ENCODE measurements at regions not wholly inside any gene's neighbourhood (a gene's known extent, or its start where the extent isn't known, plus 50 kb on each side); places are given as distances from the start of the nearest gene placed in this dataset.
"Not testable (repeated sequence)": the region's sequence is repeated elsewhere in the genome, so short reads cannot be mapped to it uniquely, and the experiment has no call there.

DNA sequence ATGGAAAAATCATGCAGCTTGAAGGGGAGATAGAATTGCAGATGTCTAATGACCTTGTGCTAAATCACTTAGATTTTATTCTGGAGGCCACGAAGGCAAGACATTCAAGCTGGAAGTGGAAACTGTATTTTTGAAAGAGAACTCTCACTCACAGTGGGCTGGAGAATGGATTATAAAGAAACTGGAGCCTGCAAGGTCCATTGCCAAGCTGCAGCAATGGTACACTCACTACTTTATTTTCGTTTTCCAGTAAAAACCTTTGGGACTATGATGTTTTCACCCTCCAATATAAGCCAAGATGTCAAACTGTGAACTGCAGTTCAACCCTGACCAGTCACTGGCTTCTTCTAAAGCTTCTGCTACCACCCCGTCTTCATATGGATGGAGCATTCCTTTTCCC, 62.0 kb downstream of the SKIDA1 start:
- Histone ChIP-seq H3K4me3 (ENCODE audit: low read depth in 1 of 3, low read length in 3 of 3) (no peak overlapping the region), H3K27me3 (ENCODE audit: control insufficient read depth in 3 of 3, insufficient read depth in 3 of 3, low read length in 3 of 3) (no peaks in the 10 kb centered on the region), H3K36me3 (ENCODE audit: control insufficient read depth in 3 of 3, insufficient read depth in 2 of 3, low read depth in 1 of 3, low read length in 3 of 3) (no peaks in the 10 kb centered on the region), H3K4me1 (ENCODE audit: control insufficient read depth in 3 of 3, insufficient read depth in 2 of 3, low read depth in 1 of 3, low read length in 2 of 3) (no peaks in the 10 kb centered on the region), H3K9me3 (ENCODE audit: control insufficient read depth in 2 of 2, insufficient read depth in 1 of 2, low read depth in 1 of 2, low read length in 1 of 2) (no peaks in the 10 kb centered on the region), H3K27ac (ENCODE audit: low read depth in 1 of 3, low read length in 2 of 3) (no peak overlapping the region)
- WGBS, 3 donors, result 48 to 74% (median 63%) methylated on average over 3 of the region's 3 CpGs
- no peak for DNase-seq
- FAIRE-seq, result no peak

DNA sequence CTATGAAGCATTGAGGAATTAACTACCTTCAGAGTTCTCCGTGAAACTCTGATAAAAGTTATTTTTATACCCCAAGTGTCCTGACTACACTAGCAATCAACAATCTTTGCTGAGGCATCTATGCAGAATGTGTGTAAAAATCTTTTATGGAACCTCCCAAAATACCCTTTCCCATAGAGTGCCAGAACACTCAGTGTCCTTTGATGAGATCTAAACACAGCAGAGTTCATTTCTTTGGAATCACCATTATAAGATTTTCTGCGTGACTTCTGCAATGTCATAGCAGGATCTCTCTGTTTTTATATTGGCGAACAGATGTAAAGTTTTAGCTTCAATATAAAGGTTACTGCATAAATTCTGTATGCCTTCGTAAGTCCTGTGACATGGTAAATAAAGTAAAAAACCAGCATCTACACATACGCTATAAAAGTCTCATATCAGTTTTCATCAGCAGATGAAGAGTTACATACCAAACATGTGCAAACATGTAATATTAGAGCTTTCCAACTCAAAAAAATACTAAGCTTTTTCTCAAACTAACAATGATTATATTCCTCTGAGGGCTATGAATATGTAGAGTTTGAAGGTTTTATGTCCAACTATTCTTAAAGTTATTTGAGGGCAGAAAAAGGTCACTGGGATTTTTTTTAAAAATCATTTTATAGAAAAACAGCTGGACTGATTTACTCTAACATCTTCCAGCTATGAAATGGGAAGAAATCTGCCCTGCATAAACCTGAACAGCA, 67.2 kb downstream of the SKIDA1 start:
- Histone ChIP-seq H3K36me3 (ENCODE audit: control insufficient read depth in 3 of 3, insufficient read depth in 2 of 3, low read depth in 1 of 3, low read length in 3 of 3) (no peaks in the 10 kb centered on the region), H3K27me3 (ENCODE audit: control insufficient read depth in 3 of 3, insufficient read depth in 3 of 3, low read length in 3 of 3) (peaks cover 0 to 1% (median 0%) of the 10 kb centered on the region in 3 donors), H3K27ac (ENCODE audit: low read depth in 1 of 3, low read length in 2 of 3) (no peak overlapping the region), H3K4me3 (ENCODE audit: low read depth in 1 of 3, low read length in 3 of 3) (no peak overlapping the region), H3K4me1 (ENCODE audit: control insufficient read depth in 3 of 3, insufficient read depth in 2 of 3, low read depth in 1 of 3, low read length in 2 of 3) (no peaks in the 10 kb centered on the region), H3K9me3 (ENCODE audit: control insufficient read depth in 2 of 2, insufficient read depth in 1 of 2, low read depth in 1 of 2, low read length in 1 of 2) (no peaks in the 10 kb centered on the region)
- WGBS, 3 donors, result 66 to 77% (median 71%) methylated on average over 5 of the region's 5 CpGs
- FAIRE-seq (no peak), DNase-seq (no peak)

DNA sequence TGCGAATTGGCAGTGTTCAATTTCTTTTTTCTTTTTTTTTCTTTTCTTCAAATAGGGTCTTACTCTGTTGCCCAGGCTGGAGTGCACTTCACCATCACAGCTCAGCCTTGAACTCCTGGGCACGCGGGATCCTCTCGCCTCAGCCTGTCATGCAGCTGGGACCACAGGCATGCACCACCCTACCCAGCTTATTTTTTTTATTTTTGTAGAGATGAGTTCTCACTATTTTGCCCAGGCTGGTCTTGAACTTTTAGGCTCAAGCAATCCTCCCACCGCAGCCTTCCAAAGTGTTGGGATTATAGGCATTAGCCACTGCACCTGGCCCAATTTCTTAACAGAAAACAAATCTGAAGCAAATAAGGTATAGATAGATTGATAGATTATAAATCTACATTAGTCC, 69.3 kb downstream of the SKIDA1 start:
- Histone ChIP-seq H3K9me3 (ENCODE audit: control insufficient read depth in 2 of 2, insufficient read depth in 1 of 2, low read depth in 1 of 2, low read length in 1 of 2) (no peaks in the 10 kb centered on the region), H3K4me3 (ENCODE audit: low read depth in 1 of 3, low read length in 3 of 3) (no peak overlapping the region), H3K4me1 (ENCODE audit: control insufficient read depth in 3 of 3, insufficient read depth in 2 of 3, low read depth in 1 of 3, low read length in 2 of 3) (no peaks in the 10 kb centered on the region), H3K27ac (ENCODE audit: low read depth in 1 of 3, low read length in 2 of 3) (no peak overlapping the region), H3K36me3 (ENCODE audit: control insufficient read depth in 3 of 3, insufficient read depth in 2 of 3, low read depth in 1 of 3, low read length in 3 of 3) (no peaks in the 10 kb centered on the region), H3K27me3 (ENCODE audit: control insufficient read depth in 3 of 3, insufficient read depth in 3 of 3, low read length in 3 of 3) (peaks cover 0 to 1% (median 0%) of the 10 kb centered on the region in 3 donors)
- DNase-seq, result no peak
- FAIRE-seq, result no peak
- 93 to 98% (median 94%) methylated on average over 5 of the region's 5 CpGs for WGBS, 3 donors

GRCh38 chr10:21452203-21452602, 73.3 kb downstream of the SKIDA1 start:
- no peak overlapping the region for H3K4me3 ChIP-seq (ENCODE audit: low read depth in 1 of 3, low read length in 3 of 3)
- no peak for FAIRE-seq
- 87 to 91% (median 88%) methylated on average over 3 of the region's 3 CpGs for WGBS, 3 donors
- no peaks in the 10 kb centered on the region for H3K4me1 ChIP-seq (ENCODE audit: control insufficient read depth in 3 of 3, insufficient read depth in 2 of 3, low read depth in 1 of 3, low read length in 2 of 3)
- no peak overlapping the region for H3K27ac ChIP-seq (ENCODE audit: low read depth in 1 of 3, low read length in 2 of 3)
- no peak for DNase-seq
- peaks cover 0 to 5% of the 10 kb centered on the region in 2 donors for H3K9me3 ChIP-seq (ENCODE audit: control insufficient read depth in 2 of 2, insufficient read depth in 1 of 2, low read depth in 1 of 2, low read length in 1 of 2)
- H3K36me3 ChIP-seq (ENCODE audit: control insufficient read depth in 3 of 3, insufficient read depth in 2 of 3, low read depth in 1 of 3, low read length in 3 of 3), result no peaks in the 10 kb centered on the region
- H3K27me3 ChIP-seq (ENCODE audit: control insufficient read depth in 3 of 3, insufficient read depth in 3 of 3, low read length in 3 of 3), result peaks cover 0 to 1% (median 0%) of the 10 kb centered on the region in 3 donors

DNA sequence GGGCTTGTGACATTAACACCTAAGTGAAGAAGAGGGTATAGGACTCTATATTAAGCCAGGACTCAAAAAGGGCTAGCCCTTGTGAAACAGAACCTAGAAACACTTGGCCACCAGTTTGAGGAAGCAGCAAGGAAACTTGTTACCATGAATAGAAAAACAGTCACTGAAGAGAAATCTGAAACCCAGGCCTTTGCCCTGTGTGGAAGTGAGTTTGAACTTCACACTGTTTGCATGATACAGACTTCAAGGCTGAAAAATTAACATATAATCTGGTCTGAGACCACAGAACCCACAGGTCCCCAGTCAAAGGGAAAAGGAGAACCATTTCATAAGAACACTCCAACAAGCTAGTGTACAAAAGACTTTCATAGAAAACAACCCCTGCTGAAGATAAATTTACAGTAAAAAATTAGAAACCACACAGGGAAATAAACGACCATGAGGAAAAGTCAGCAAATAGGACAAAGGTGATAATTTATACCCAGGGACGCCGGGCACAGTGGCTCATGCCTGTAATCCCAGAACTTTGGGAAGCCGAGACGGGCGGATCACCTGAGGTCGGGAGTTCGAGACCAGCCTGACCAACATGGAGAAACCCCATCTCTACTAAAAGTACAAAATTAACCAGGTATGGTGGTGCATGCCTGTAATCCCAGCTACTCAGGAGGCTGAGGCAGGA, 76.1 kb downstream of the SKIDA1 start:
- 87 to 91% (median 90%) methylated on average over 8 of the region's 8 CpGs for WGBS, 3 donors
- Histone ChIP-seq H3K27me3 (ENCODE audit: control insufficient read depth in 3 of 3, insufficient read depth in 3 of 3, low read length in 3 of 3) (no peaks in the 10 kb centered on the region), H3K9me3 (ENCODE audit: control insufficient read depth in 2 of 2, insufficient read depth in 1 of 2, low read depth in 1 of 2, low read length in 1 of 2) (peaks cover 0 to 5% of the 10 kb centered on the region in 2 donors), H3K4me3 (ENCODE audit: low read depth in 1 of 3, low read length in 3 of 3) (no peak overlapping the region), H3K4me1 (ENCODE audit: control insufficient read depth in 3 of 3, insufficient read depth in 2 of 3, low read depth in 1 of 3, low read length in 2 of 3) (no peaks in the 10 kb centered on the region), H3K36me3 (ENCODE audit: control insufficient read depth in 3 of 3, insufficient read depth in 2 of 3, low read depth in 1 of 3, low read length in 3 of 3) (no peaks in the 10 kb centered on the region), H3K27ac (ENCODE audit: low read depth in 1 of 3, low read length in 2 of 3) (no peak overlapping the region)
- no peak for DNase-seq
- FAIRE-seq, result no peak

- FAIRE-seq (no peak), DNase-seq (no peak)
- Histone ChIP-seq H3K4me1 (ENCODE audit: control insufficient read depth in 3 of 3, insufficient read depth in 2 of 3, low read depth in 1 of 3, low read length in 2 of 3) (no peaks in the 10 kb centered on the region), H3K36me3 (ENCODE audit: control insufficient read depth in 3 of 3, insufficient read depth in 2 of 3, low read depth in 1 of 3, low read length in 3 of 3) (no peaks in the 10 kb centered on the region), H3K27me3 (ENCODE audit: control insufficient read depth in 3 of 3, insufficient read depth in 3 of 3, low read length in 3 of 3) (no peaks in the 10 kb centered on the region), H3K9me3 (ENCODE audit: control insufficient read depth in 2 of 2, insufficient read depth in 1 of 2, low read depth in 1 of 2, low read length in 1 of 2) (peaks cover 0 to 5% of the 10 kb centered on the region in 2 donors), H3K27ac (ENCODE audit: low read depth in 1 of 3, low read length in 2 of 3) (no peak overlapping the region), H3K4me3 (ENCODE audit: low read depth in 1 of 3, low read length in 3 of 3) (no peak overlapping the region)
- WGBS, 3 donors, result 79 to 96% (median 80%) methylated on average over 1 of the region's 1 CpG
These were observed 80.3 kb downstream of the SKIDA1 start for GRCh38 chr10:21445163-21445562.

DNA sequence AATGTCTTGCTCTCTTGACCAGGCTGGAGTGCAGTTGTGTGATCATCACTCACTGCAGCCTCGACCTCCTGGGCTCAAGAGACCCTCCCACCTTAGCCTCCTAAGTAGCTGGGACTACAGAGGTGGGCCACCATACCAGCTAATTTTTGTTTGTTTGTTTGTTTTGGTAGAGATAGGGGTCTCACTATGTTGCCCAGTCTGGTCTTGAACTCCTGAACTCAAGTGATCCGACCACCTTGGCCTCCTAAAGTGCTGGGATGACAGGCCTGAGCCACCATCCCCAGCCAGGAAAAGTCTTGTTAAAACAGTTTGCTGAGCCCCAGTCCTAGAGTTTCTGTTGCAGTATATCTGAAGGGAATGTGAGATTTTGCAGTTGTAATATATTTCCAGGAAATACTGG, 83.9 kb downstream of the SKIDA1 start:
- no peaks in the 10 kb centered on the region for H3K9me3 ChIP-seq (ENCODE audit: control insufficient read depth in 2 of 2, insufficient read depth in 1 of 2, low read depth in 1 of 2, low read length in 1 of 2)
- no peak for FAIRE-seq
- WGBS, 3 donors, result 82 to 94% (median 83%) methylated on average over 2 of the region's 2 CpGs
- H3K36me3 ChIP-seq (ENCODE audit: control insufficient read depth in 3 of 3, insufficient read depth in 2 of 3, low read depth in 1 of 3, low read length in 3 of 3), result no peaks in the 10 kb centered on the region
- H3K4me1 ChIP-seq (ENCODE audit: control insufficient read depth in 3 of 3, insufficient read depth in 2 of 3, low read depth in 1 of 3, low read length in 2 of 3), result no peaks in the 10 kb centered on the region
- no peaks in the 10 kb centered on the region for H3K27me3 ChIP-seq (ENCODE audit: control insufficient read depth in 3 of 3, insufficient read depth in 3 of 3, low read length in 3 of 3)
- no peak for DNase-seq
- H3K27ac ChIP-seq (ENCODE audit: low read depth in 1 of 3, low read length in 2 of 3), result no peak overlapping the region
- H3K4me3 ChIP-seq (ENCODE audit: low read depth in 1 of 3, low read length in 3 of 3), result no peak overlapping the region

DNA sequence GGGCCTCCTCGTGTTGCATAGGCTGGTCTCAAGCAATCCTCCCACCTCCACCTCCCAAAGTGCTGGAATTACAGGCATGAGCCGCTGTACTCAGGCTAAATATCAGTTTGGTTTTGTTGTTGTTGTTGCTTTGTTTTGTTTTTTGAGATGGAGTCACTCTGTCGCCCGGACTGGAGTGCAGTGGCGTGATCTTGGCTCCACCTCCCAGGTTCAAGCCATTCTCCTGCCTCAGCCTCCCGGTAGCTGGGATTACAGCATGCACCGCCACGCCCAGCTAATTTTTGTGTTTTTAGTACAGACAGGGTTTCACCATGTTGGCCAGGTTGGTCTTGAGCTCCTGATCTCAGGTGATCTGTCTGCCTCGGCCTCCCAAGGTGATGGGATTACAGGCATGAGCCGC, 86.6 kb downstream of the SKIDA1 start:
- not testable (repeated sequence) for H3K27ac ChIP-seq (ENCODE audit: low read depth in 1 of 3, low read length in 2 of 3); H3K27me3 ChIP-seq (ENCODE audit: control insufficient read depth in 3 of 3, insufficient read depth in 3 of 3, low read length in 3 of 3); H3K36me3 ChIP-seq (ENCODE audit: control insufficient read depth in 3 of 3, insufficient read depth in 2 of 3, low read depth in 1 of 3, low read length in 3 of 3); FAIRE-seq; H3K4me1 ChIP-seq (ENCODE audit: control insufficient read depth in 3 of 3, insufficient read depth in 2 of 3, low read depth in 1 of 3, low read length in 2 of 3); H3K4me3 ChIP-seq (ENCODE audit: low read depth in 1 of 3, low read length in 3 of 3); H3K9me3 ChIP-seq (ENCODE audit: control insufficient read depth in 2 of 2, insufficient read depth in 1 of 2, low read depth in 1 of 2, low read length in 1 of 2); DNase-seq
- WGBS, 3 donors, result 59 to 80% (median 62%) methylated on average over 10 of the region's 10 CpGs

Measured in small intestine (tissue), 7 donors.